ENCODE measurements at regions not wholly inside any gene's neighbourhood (a gene's known extent, or its start where the extent isn't known, plus 50 kb on each side); places are given as distances from the start of the nearest gene placed in this dataset.

DNA sequence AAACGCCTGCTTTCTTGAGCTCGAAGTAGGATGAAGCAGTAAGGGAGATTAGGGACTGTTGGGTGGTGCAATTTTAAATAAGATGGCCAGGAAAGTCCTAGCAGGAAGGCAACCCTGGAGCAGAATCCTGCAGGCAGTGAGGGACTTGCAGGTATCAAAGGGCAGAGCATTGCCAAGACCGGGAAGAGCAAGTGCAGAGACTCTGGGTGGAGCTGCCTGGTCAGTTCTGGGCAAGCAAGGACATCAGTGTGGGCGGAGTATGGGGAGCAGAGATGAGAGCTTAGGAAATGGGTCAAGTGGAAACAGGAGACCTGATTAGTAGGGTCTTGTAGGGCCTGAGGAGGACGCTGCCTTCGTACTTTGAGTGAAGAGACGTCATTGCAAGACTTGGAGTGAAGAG lies 64.4 kb upstream of the NCK2 start:
- TF ChIP-seq SUZ12 (IDR thresholded peaks at IDR 0.05; ENCODE audit: extremely low read depth, insufficient read depth, insufficient read length): no peak
- no peak for TF ChIP-seq YY1 (IDR thresholded peaks at IDR 0.05; ENCODE audit: insufficient read depth, insufficient read length)
- H3K9ac ChIP-seq (ENCODE audit: insufficient read length, low read depth): no peak overlapping the region
- H3K4me1 ChIP-seq (ENCODE audit: insufficient read depth, insufficient read length): no peaks in the 10 kb centered on the region
- H3K9me3 ChIP-seq (ENCODE audit: insufficient read depth, low read length): no peaks in the 10 kb centered on the region
- H3K27me3 ChIP-seq (ENCODE audit: insufficient read depth, insufficient read length): no peaks in the 10 kb centered on the region
- H3K36me3 ChIP-seq (ENCODE audit: insufficient read depth, insufficient read length, low read length): no peaks in the 10 kb centered on the region
- H3K4me3 ChIP-seq (ENCODE audit: insufficient read length, low read depth): no peak overlapping the region
- no peak for DNase-seq (ENCODE audit: low read depth, low spot score)

DNA sequence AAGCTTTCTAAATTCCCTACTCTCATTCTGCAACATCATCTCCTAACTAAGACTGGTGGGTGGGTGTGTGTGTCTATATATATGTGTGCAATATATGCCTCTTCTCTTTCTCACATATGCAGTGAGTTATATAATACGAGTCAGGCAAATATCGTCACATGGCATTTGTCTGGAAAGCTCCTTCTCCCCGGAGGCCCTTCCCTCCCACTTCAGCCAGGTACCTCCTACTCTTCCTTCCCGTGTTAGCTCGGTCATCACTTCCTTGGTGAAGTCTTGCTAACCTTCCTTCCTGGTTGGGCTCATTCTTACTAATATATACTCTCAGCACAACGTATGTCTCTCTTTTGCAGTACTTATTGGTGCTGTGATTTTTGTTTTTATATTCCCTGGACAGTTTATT lies 66.4 kb upstream of the NCK2 start:
- Histone ChIP-seq H3K4me3 (ENCODE audit: insufficient read length, low read depth) (no peak overlapping the region), H3K27me3 (ENCODE audit: insufficient read depth, insufficient read length) (no peaks in the 10 kb centered on the region), H3K4me1 (ENCODE audit: insufficient read depth, insufficient read length) (no peaks in the 10 kb centered on the region), H3K9ac (ENCODE audit: insufficient read length, low read depth) (no peak overlapping the region), H3K36me3 (ENCODE audit: insufficient read depth, insufficient read length, low read length) (no peaks in the 10 kb centered on the region), H3K9me3 (ENCODE audit: insufficient read depth, low read length) (no peaks in the 10 kb centered on the region)
- TF ChIP-seq ZNF274 (IDR thresholded peaks at IDR 0.05; ENCODE audit: low read depth, low read length) (no peak), SUZ12 (IDR thresholded peaks at IDR 0.05; ENCODE audit: extremely low read depth, insufficient read depth, insufficient read length) (no peak), YY1 (IDR thresholded peaks at IDR 0.05; ENCODE audit: insufficient read depth, insufficient read length) (no peak)
- no peak for DNase-seq (ENCODE audit: low read depth, low spot score)

DNA sequence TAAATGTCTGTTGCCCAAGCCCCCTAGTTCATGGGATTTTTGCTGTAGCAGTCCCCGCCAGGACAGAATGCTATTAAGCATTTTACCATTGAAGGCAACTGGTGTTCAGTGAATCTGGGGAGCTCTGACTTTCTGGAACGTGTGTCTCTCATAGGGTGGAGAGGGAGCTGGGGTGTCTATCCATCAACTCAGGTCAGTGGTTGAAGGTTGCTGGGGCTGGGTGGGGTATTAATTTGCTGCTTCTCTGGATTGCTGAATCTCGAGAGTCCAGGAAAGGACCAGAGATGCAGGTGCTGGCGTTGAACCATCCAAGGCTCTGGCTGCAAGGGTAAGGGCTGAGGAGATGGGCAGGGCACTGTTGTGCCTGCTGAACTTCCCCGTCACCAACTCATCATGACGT lies 66.8 kb upstream of the NCK2 start:
- TF ChIP-seq SUZ12 (IDR thresholded peaks at IDR 0.05; ENCODE audit: extremely low read depth, insufficient read depth, insufficient read length) (no peak), YY1 (IDR thresholded peaks at IDR 0.05; ENCODE audit: insufficient read depth, insufficient read length) (no peak), ZNF274 (IDR thresholded peaks at IDR 0.05; ENCODE audit: low read depth, low read length) (no peak)
- Histone ChIP-seq H3K4me3 (ENCODE audit: insufficient read length, low read depth) (no peak overlapping the region), H3K9ac (ENCODE audit: insufficient read length, low read depth) (no peak overlapping the region), H3K9me3 (ENCODE audit: insufficient read depth, low read length) (no peaks in the 10 kb centered on the region), H3K36me3 (ENCODE audit: insufficient read depth, insufficient read length, low read length) (no peaks in the 10 kb centered on the region), H3K27me3 (ENCODE audit: insufficient read depth, insufficient read length) (no peaks in the 10 kb centered on the region), H3K4me1 (ENCODE audit: insufficient read depth, insufficient read length) (no peaks in the 10 kb centered on the region)
- DNase-seq (ENCODE audit: low read depth, low spot score): no peak

DNA sequence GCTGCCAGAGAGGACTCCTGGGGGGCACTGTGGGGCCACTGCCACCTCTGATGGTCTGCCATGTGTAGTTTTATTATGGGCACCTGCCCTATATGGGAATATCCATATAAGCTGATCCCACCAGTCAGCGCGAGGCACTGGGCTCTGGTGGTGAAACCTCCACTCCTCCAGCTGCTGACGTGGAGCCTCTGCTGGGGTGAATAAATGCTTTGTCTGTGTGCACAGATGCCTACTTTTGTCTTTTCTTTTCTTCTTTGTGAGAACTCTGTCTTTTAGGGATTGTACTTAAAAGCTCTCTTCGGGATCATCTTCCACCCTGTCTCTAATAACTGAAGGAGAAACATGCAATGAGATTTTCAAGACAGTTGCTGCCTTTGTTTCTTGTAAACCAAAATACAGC lies 68.9 kb upstream of the NCK2 start:
- Histone ChIP-seq H3K4me3 (ENCODE audit: insufficient read length, low read depth) (no peak overlapping the region), H3K36me3 (ENCODE audit: insufficient read depth, insufficient read length, low read length) (no peaks in the 10 kb centered on the region), H3K9ac (ENCODE audit: insufficient read length, low read depth) (no peak overlapping the region), H3K27me3 (ENCODE audit: insufficient read depth, insufficient read length) (no peaks in the 10 kb centered on the region), H3K4me1 (ENCODE audit: insufficient read depth, insufficient read length) (no peaks in the 10 kb centered on the region), H3K9me3 (ENCODE audit: insufficient read depth, low read length) (no peaks in the 10 kb centered on the region)
- no peak for DNase-seq (ENCODE audit: low read depth, low spot score)
- TF ChIP-seq ZNF274 (IDR thresholded peaks at IDR 0.05; ENCODE audit: low read depth, low read length) (no peak), YY1 (IDR thresholded peaks at IDR 0.05; ENCODE audit: insufficient read depth, insufficient read length) (no peak), SUZ12 (IDR thresholded peaks at IDR 0.05; ENCODE audit: extremely low read depth, insufficient read depth, insufficient read length) (no peak)

DNA sequence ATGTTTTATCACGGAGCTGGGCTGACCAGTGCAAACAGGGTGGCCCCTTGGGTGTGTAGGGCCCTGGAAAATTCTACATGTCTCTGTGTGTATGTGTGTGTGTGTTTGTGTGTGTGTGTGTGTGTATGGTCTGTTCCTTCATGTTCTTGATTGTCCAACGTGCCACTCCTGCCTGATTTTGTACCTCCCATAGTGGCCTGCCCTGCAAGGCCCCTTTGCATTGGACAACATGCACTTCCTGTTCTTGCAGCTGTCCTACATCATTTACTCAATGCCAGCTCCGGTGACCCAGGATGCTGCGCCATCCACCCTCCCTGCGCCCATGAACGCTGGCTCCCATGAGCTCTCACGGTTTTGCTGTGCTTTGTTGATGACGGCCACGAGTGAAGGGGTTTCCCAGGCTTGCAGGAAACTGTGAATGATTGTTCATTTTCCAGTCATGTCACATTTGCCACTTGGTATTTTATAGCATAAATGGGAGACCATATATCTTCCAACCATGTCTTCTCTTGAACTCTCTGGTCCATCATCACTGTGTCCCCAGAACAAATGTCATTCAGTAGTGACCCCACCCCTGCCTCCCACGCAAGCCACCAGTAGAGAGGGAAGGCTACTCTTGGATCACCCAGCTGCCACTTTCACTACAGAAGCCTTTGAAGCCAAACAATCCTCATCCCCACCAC lies 69.7 kb upstream of the NCK2 start:
- Histone ChIP-seq H3K36me3 (ENCODE audit: insufficient read depth, insufficient read length, low read length) (no peaks in the 10 kb centered on the region), H3K4me3 (ENCODE audit: insufficient read length, low read depth) (no peak overlapping the region), H3K27me3 (ENCODE audit: insufficient read depth, insufficient read length) (no peaks in the 10 kb centered on the region), H3K9ac (ENCODE audit: insufficient read length, low read depth) (no peak overlapping the region), H3K9me3 (ENCODE audit: insufficient read depth, low read length) (no peaks in the 10 kb centered on the region), H3K4me1 (ENCODE audit: insufficient read depth, insufficient read length) (no peaks in the 10 kb centered on the region)
- TF ChIP-seq ZNF274 (IDR thresholded peaks at IDR 0.05; ENCODE audit: low read depth, low read length) (no peak), SUZ12 (IDR thresholded peaks at IDR 0.05; ENCODE audit: extremely low read depth, insufficient read depth, insufficient read length) (no peak), YY1 (IDR thresholded peaks at IDR 0.05; ENCODE audit: insufficient read depth, insufficient read length) (no peak)
- DNase-seq (ENCODE audit: low read depth, low spot score): no peak

DNA sequence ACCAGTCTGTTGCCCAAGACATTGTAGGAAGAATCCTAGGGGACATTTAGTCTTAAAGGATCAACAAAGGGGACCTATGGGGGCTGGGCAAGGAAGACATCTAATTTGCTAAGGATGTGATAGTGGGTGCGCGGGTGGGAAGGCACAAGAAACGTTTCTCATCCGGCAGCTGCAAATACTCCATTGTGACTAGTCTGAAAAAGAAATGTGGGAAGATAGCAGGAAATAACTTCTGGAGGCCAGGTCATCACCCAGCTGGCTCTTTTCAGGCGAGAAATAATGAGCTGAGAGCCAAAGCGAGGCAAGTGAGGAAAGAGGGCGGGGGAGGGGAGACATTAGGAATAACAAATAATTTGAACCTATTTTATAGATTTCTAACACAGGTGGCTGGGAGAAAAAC lies 70.3 kb upstream of the NCK2 start:
- no peak for TF ChIP-seq SUZ12 (IDR thresholded peaks at IDR 0.05; ENCODE audit: extremely low read depth, insufficient read depth, insufficient read length)
- no peak for TF ChIP-seq YY1 (IDR thresholded peaks at IDR 0.05; ENCODE audit: insufficient read depth, insufficient read length)
- TF ChIP-seq ZNF274 (IDR thresholded peaks at IDR 0.05; ENCODE audit: low read depth, low read length): no peak
- Histone ChIP-seq H3K9ac (ENCODE audit: insufficient read length, low read depth) (no peak overlapping the region), H3K27me3 (ENCODE audit: insufficient read depth, insufficient read length) (no peaks in the 10 kb centered on the region), H3K4me3 (ENCODE audit: insufficient read length, low read depth) (no peak overlapping the region), H3K36me3 (ENCODE audit: insufficient read depth, insufficient read length, low read length) (no peaks in the 10 kb centered on the region), H3K9me3 (ENCODE audit: insufficient read depth, low read length) (no peaks in the 10 kb centered on the region), H3K4me1 (ENCODE audit: insufficient read depth, insufficient read length) (no peaks in the 10 kb centered on the region)
- DNase-seq (ENCODE audit: low read depth, low spot score): no peak

DNA sequence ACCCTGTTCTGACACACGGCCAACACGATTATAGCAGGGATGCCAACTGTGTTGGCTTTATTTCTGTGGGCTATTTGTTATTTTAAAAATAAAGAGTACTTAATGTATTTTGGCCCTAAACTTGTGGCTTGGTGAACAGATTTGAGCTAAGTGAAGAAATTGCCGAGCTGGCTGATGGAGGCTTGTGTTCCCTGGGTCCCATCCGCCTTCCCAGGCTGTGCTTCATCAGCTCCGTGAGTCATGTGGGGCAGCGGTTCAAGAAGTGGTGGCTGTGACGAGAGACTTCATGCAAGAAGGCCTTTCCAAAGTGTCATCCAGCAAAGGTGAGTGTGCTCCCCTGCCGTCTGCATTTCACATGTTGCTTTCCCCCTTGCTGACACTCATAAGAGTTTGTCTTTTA lies 73.6 kb upstream of the NCK2 start:
- Histone ChIP-seq H3K27me3 (ENCODE audit: insufficient read depth, insufficient read length) (no peaks in the 10 kb centered on the region), H3K9ac (ENCODE audit: insufficient read length, low read depth) (no peak overlapping the region), H3K9me3 (ENCODE audit: insufficient read depth, low read length) (peaks cover under 1% of the 10 kb centered on the region; the same call in 1 of the 2 replicates), H3K4me3 (ENCODE audit: insufficient read length, low read depth) (no peak overlapping the region), H3K36me3 (ENCODE audit: insufficient read depth, insufficient read length, low read length) (no peaks in the 10 kb centered on the region), H3K4me1 (ENCODE audit: insufficient read depth, insufficient read length) (no peaks in the 10 kb centered on the region)
- no peak for DNase-seq (ENCODE audit: low read depth, low spot score)
- TF ChIP-seq YY1 (IDR thresholded peaks at IDR 0.05; ENCODE audit: insufficient read depth, insufficient read length) (no peak), SUZ12 (IDR thresholded peaks at IDR 0.05; ENCODE audit: extremely low read depth, insufficient read depth, insufficient read length) (no peak), ZNF274 (IDR thresholded peaks at IDR 0.05; ENCODE audit: low read depth, low read length) (no peak)

Measured in NT2/D1 (cell line).